ENCODE measurements at regions not wholly inside any gene's neighbourhood (a gene's known extent, or its start where the extent isn't known, plus 50 kb on each side); places are given as distances from the start of the nearest gene placed in this dataset.
"Not testable (repeated sequence)": the region's sequence is repeated elsewhere in the genome, so short reads cannot be mapped to it uniquely, and the experiment has no call there.

DNA sequence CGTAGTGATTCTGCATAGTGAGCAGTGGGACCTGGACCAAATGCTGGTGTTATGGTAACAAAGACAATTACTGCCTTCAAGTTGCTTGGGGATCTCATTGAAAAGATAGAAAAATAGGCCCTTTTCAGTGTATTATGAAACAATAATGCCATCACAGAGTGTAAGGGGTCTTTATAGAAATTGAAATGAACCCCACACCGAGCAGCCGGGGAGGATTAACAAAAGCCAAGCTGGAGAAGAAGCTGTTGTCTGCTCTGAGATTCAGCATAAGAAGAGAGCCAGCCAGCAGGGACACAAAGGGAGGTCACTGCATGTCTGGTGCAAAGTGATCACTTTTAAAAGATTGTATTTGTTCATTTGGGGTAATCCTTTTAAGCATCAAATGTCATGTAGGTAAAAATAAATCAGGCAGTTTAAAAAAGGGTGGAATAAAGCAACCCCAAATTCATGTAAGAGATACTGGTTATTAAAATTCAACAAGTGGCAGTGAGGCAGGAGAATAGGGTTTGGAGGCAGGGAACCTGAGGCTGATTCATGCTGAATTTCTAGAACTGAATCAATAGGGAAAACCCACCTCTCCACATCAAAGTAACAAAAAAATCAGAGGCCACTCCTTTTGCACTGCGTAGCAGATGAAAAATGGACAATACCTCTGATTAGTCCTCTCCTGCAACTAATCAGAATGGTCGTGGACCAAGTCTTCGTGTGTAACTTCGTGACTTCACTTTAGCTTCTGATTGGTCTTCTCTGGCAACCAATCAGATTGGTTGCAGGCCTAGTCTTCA is 1548.3 kb upstream of the SLC10A2 start:
- DNase-seq (ENCODE audit: low spot score) = no peak

DNA sequence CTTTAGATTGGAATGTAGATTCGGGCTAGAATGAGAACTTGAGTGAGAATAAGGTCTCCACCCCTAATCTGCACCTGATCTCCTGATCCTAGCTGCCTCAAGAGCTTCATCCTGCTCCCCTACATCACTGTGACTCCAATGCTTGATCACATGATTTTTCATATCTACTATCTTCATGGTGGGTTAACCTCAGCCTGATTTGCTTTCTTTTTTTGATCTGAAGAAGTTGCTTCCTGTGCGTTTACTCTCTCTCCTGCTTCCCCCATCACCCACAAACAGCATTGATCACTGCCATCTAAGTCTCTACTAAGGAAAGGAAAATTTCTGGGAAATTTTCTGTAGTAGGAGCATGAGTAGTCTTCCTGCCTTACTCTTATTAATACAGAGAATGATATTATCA is 1542.1 kb upstream of the SLC10A2 start:
- DNase-seq (ENCODE audit: low spot score) = no peak

- not testable (repeated sequence) for DNase-seq (ENCODE audit: low spot score)
Measured at GRCh38 chr13:104605435-104605834, 1539.2 kb upstream of the SLC10A2 start.

GRCh38 chr13:104597546-104598180 is 1531.4 kb upstream of the SLC10A2 start:
- no peak for DNase-seq (ENCODE audit: low spot score)

GRCh38 chr13:104595511-104595910 is 1529.3 kb upstream of the SLC10A2 start:
- DNase-seq (ENCODE audit: low spot score) = no peak

DNA sequence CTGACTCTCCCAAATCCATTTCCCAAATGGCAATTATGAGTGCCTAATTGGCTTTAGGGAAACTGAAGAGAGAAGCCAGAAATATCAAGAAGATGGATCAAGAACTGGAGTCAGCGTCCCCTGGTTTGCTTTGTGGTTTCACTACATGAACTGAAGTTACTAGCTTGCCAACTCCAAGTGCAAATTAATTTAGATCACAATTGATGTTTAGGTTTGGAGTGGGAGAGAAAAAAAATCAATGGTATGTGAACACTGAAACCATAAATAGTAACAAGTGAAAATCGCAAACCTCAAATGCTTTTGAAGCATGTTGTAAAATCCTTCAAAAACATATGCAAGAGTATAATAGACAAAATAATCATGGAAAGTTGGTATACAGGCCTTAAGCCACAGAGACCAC is 1528.6 kb upstream of the SLC10A2 start:
- no peak for DNase-seq (ENCODE audit: low spot score)

GRCh38 chr13:104593693-104594092 is 1527.5 kb upstream of the SLC10A2 start:
- DNase-seq (ENCODE audit: low spot score) = no peak

- DNase-seq (ENCODE audit: low spot score) = no peak
Measured at GRCh38 chr13:104593251-104593576, 1527.0 kb upstream of the SLC10A2 start.

- no peak for DNase-seq (ENCODE audit: low spot score)
Measured at GRCh38 chr13:104592545-104593250, 1526.5 kb upstream of the SLC10A2 start.

GRCh38 chr13:104592127-104592526 is 1525.9 kb upstream of the SLC10A2 start:
- DNase-seq (ENCODE audit: low spot score) = no peak

GRCh38 chr13:104586051-104586746 is 1520.0 kb upstream of the SLC10A2 start:
- no peak for DNase-seq (ENCODE audit: low spot score)

DNA sequence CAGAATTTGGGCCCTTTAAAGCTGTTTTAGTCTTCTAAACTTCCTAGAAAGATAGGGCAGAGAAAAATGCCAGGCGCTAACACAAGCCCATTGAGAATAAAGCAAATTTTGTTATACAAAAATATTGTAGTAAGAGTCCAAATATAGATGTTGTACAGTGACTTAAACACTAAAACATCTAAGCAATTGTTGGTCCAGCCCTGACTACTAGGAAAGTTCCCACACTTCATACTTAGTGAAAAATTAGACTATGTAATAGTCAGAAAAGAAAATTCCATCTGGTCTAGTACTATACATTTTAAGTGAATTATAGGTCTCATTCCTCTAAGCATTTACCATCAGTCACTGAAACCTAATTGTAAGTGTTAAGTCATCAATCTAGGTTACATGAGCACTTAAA is 1518.3 kb upstream of the SLC10A2 start:
- no peak for DNase-seq (ENCODE audit: low spot score)

DNA sequence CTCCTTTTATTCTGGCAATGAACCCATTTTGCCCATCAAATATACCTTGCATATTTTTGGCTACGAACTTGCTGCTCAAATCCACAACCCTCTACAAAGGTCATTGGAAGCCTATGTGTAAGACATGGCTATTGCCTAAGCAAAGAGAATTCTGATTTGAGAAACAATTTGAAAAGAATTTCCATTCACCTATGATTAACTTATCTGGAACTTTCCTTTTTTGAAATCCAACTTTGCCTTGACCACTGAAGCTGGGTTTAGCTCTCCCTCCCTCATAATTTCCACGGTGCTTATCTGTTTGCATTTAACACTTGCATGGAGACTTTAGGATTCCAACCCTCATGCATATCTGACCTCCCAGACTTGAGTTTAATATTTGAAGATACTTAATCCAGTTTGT is 1514.7 kb upstream of the SLC10A2 start:
- no peak for DNase-seq (ENCODE audit: low spot score)

DNA sequence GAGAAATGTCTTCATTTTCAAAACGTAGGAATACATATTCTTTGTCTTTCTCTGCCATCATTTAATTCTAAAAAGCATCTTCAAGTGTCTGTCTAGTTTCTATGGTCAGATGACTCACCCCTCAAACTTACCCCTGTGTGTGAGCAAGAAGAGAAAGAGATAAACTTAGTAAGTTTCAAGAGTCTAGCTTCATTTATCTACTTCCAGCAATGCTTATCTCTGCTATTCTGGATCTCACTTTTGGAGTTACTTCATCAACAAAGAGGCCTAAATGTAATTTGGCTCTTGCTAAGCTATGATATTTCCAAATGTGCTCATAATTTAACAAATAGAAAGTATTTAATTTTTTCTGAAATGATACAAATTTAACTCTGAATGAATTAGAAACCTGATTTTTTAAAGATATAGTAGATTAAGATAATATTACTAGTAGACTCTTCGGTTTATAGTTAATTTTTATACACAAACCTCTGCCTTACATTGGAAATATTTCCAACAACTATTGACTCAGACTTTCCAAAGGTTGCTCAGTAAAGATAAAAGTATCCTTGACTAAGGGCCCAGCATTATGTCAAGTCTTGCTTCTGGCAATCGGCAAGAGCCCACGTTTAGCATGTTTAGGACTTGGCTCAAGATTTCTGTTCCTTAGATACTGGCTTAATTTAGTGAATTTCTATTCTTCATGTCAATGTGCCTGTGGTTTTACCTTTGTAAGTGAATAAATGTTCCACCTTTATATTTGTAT is 1511.0 kb upstream of the SLC10A2 start:
- DNase-seq (ENCODE audit: low spot score) = no peak

DNA sequence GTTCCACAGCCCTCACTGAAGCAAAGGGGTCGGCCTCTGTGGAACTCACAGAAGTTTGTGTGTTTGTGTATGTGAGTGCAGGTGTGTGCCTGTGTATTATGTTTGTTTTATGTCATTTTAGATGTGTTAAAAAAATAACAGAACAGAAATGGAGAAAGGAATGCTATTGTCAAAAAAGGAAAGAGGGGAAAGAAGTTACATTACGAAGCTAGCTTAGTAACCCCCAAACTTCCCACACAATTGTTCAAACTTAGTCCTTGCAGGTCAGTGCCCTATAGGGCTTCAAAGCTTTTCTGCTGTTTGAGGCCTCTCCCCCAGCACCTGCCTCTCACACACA is 1505.6 kb upstream of the SLC10A2 start:
- no peak for DNase-seq (ENCODE audit: low spot score)

DNA sequence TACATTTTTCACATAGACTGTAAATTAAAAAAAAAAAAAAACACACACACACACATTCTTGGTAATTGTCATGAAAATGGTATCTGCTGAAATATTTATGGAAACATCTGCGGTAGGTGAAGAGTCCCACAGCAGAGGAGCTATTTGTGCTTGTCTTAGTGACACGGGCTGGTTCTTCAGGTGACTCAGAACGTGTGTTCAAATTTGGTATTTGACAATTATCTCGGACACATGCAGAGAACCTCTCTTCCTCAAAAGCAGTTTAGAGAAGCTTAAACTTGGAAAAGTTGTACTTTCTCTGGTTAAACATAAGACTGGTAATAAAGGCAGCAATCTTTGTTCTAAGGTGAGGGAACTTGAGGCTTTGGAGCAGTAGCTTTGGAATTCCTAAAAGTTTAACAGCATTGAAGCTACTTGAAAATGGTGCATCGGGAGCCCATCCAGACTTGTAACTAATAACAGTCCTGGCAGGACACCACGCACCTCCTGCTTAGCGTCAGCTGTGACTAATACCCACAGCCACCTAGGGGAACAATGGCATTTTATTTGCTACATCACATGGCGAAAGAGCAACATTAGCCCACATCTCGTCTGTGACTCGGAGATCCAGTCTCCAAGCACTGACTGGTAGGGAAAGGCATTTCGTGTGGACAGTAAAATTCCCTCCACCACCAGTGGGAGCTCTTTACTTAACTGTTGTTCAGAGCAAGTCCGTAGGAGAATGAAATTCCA is 1505.1 kb upstream of the SLC10A2 start:
- DNase-seq (ENCODE audit: low spot score) = no peak

- DNase-seq (ENCODE audit: low spot score) = no peak
Measured at GRCh38 chr13:104567114-104567513, 1500.9 kb upstream of the SLC10A2 start.

DNA sequence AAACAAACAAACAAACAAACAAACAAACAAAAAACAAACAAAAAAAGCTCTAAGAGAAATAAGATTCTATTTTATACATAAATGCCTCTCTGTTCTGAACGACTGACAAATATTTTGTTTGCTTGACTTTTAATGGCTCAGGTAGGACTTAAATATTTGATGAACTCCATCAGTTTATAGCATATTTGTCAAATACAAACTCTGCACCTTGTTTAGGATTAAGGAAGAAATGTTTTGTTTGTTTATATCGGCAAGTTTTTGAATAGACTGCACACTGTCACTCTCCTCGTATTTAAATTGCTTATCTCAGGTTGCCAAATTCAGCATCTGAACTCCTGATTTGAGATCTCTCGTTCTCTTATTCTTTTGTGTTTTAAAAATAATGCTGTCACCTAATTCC is 1499.7 kb upstream of the SLC10A2 start:
- DNase-seq (ENCODE audit: low spot score) = no peak

GRCh38 chr13:104553896-104554295 is 1487.7 kb upstream of the SLC10A2 start:
- DNase-seq (ENCODE audit: low spot score) = no peak

DNA sequence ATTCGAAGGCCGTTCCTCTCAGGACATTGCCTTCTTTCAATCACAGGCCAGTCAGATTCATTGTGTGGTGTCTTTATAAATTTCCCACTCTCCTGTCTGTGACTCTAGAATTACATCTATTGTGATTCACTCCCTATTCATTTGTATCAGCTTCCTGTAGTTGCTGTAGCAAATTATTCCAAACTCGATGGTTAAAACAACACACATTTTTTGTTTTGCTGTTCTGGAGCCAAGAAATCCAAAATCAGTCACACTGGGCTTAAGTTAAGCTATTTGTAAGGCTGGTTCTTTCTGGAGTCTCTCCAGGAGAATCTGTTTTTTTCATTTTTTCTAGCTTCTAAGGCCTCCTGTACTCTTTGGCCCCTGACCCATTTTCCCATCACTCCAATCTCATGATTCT is 1487.0 kb upstream of the SLC10A2 start:
- no peak for DNase-seq (ENCODE audit: low spot score)

DNA sequence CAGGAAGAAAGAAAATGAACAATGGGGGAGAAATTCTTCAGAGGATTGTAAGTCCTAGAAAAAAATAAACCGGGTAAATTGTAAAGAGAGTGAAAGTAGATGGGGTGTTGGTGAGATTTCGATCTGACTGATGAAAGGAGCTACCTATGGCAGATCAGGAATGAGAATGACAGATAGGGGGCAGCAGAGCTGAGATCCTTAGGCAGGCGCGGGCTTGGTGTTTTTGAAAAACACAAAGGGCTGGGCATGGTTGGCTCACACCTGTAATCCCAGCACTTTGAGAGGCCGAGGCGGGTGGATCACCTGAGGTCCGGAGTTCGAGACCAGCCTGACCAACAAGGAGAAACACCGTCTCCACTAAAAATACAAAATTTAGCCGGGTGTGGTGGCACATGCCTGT is 1468.6 kb upstream of the SLC10A2 start:
- DNase-seq (ENCODE audit: low spot score) = no peak

Measured in hematopoietic multipotent progenitor cell treated with erythropoietin and hydrocortisone succinate and interleukin-3 and kit ligand, for 17 days (in vitro differentiated cells).